H1 (cell line): ENCODE measurements at regions not wholly inside any gene's neighbourhood (a gene's known extent, or its start where the extent isn't known, plus 50 kb on each side); places are given as distances from the start of the nearest gene placed in this dataset.
A peak's percentile ranks its signal among the peaks of the same experiment; 100 is the strongest.

Source experiments
- ASH2L ChIP-seq: fragments of 200-600, 300-600 bp; sonication (generic); IDR thresholded peaks from one replicate; pipeline ENCODE4 v1.7.1; 2017; ENCODE audit warnings: low read length
- CHD2 ChIP-seq: IDR thresholded peaks from 2 replicates; pipeline ENCODE4 v1.6.1; 2012; ENCODE audit warnings: low read length, improper control_type of control experiment
- CHD7 ChIP-seq: fragments of 300-600 bp; sonication (generic); IDR thresholded peaks from 2 replicates; pipeline ENCODE4 v1.7.1; 2012; ENCODE audit warnings: low read length, moderate library complexity, mild to moderate bottlenecking, inconsistent platforms; ENCODE audit not compliant: insufficient replicate concordance
- CTCF ChIP-seq, 3 experiments: IDR thresholded peaks; 1 replicate in 2 of 3; 2 replicates in 1 of 3; pipeline versions ENCODE4 v1.5.1 to v1.6.1; 2011; ENCODE audit warnings: low read length in 3 of 3, mild to moderate bottlenecking in 3 of 3, inconsistent platforms in 2 of 3, low read depth in 1 of 3, moderate library complexity in 1 of 3; ENCODE audit not compliant: insufficient read depth in 1 of 3; ENCODE audit errors: control extremely low read depth in 1 of 3
- EZH2 ChIP-seq: fragments of 200-600 bp; sonication (generic); IDR thresholded peaks from 2 replicates; pipeline ENCODE4 v1.7.1; 2012; ENCODE audit warnings: low read depth, mild to moderate bottlenecking, moderate library complexity, low read length, inconsistent platforms; ENCODE audit not compliant: severe bottlenecking
- HDAC6 ChIP-seq: IDR thresholded peaks from one replicate; pipeline ENCODE4 v1.7.1; 2012; ENCODE audit warnings: low read depth, mild to moderate bottlenecking, inconsistent platforms, low read length, moderate library complexity
- KDM1A ChIP-seq: fragments of 200-600, 300-600 bp; sonication (generic); IDR thresholded peaks from 2 replicates; pipeline ENCODE4 v1.7.1; 2016; ENCODE audit warnings: mild to moderate bottlenecking, low read length, borderline replicate concordance
- MAFK ChIP-seq: IDR thresholded peaks from 2 replicates; pipeline ENCODE4 v1.6.1; 2012; ENCODE audit warnings: low read depth, mild to moderate bottlenecking, improper control_type of control experiment, low read length
- MAX ChIP-seq: IDR thresholded peaks from 2 replicates; pipeline ENCODE4 v1.6.1; 2012; ENCODE audit warnings: inconsistent platforms
- POLR2AphosphoS5 ChIP-seq: IDR thresholded peaks from 2 replicates; pipeline ENCODE4 v1.6.1; 2011; ENCODE audit warnings: low read depth, low read length
- RAD21 ChIP-seq, 2 experiments: IDR thresholded peaks in 1 of 2; conservative IDR thresholded peaks in 1 of 2; 2 replicates each; pipeline ENCODE4 v1.6.1; 2011; ENCODE audit warnings: low read depth in 2 of 2, low read length in 2 of 2, improper control_type of control experiment in 1 of 2, inconsistent platforms in 1 of 2, mild to moderate bottlenecking in 1 of 2, moderate library complexity in 1 of 2
- RNF2 ChIP-seq: fragments of 200-900, 300-1000 bp; sonication (generic); IDR thresholded peaks from 2 replicates; pipeline ENCODE4 v1.7.1; 2016; ENCODE audit warnings: borderline replicate concordance, low read depth, mild to moderate bottlenecking, antibody characterized with exemption, low read length; ENCODE audit not compliant: poor library complexity, severe bottlenecking; ENCODE audit errors: missing control alignments
- SAP30 ChIP-seq: fragments of 300-600 bp; sonication (generic); IDR thresholded peaks from 2 replicates; pipeline ENCODE4 v1.7.1; 2012; ENCODE audit warnings: low read length, moderate library complexity, mild to moderate bottlenecking, inconsistent platforms; ENCODE audit not compliant: insufficient read depth, insufficient replicate concordance

- no peak for TF ChIP-seq SAP30
- peak; percentile 14 to 18 (median 18); a peak in 3 of 4 replicates for TF ChIP-seq CTCF (IDR thresholded peaks at IDR 0.05; ENCODE audit: control extremely low read depth in 1 of 3, insufficient read depth in 1 of 3, low read depth in 1 of 3, low read length in 3 of 3)
- no peak for TF ChIP-seq MAFK
- no peak for TF ChIP-seq MAX
- no peak for TF ChIP-seq EZH2
- TF ChIP-seq ASH2L = no peak
- no peak for TF ChIP-seq POLR2AphosphoS5
- TF ChIP-seq CHD2 = no peak
- TF ChIP-seq KDM1A = no peak
- peak; percentile 24 to 27; a peak in 2 of 4 replicates for TF ChIP-seq RAD21 (IDR thresholded peaks at IDR 0.05 in 1 of 2, conservative IDR thresholded peaks at IDR 0.05 in 1 of 2; ENCODE audit: low read depth in 2 of 2, low read length in 2 of 2)
- no peak for TF ChIP-seq HDAC6
- no peak for TF ChIP-seq RNF2
- no peak for TF ChIP-seq CHD7
Observed at GRCh38 chr13:107238262-107238981, 670.5 kb upstream of the ARGLU1 start.
